GM12873 (cell line): ENCODE measurements at regions not wholly inside any gene's neighbourhood (a gene's known extent, or its start where the extent isn't known, plus 50 kb on each side); places are given as distances from the start of the nearest gene placed in this dataset.

Experiments
- CTCF ChIP-seq: IDR thresholded peaks from 2 replicates; pipeline ENCODE4 v1.5.1; 2012; ENCODE audit warnings: low read depth, mild to moderate bottlenecking, moderate library complexity, low read length, control low read depth; ENCODE audit not compliant: insufficient read depth; ENCODE audit errors: missing control alignments

- no peak for TF ChIP-seq CTCF
These were observed 368.0 kb downstream of the GALR1 start for GRCh38 chr18:77617694-77618093.

GRCh38 chr18:77619525-77619924, 369.9 kb downstream of the GALR1 start:
- no peak for TF ChIP-seq CTCF

GRCh38 chr18:77622009-77622692, 372.5 kb downstream of the GALR1 start:
- no peak for TF ChIP-seq CTCF

DNA sequence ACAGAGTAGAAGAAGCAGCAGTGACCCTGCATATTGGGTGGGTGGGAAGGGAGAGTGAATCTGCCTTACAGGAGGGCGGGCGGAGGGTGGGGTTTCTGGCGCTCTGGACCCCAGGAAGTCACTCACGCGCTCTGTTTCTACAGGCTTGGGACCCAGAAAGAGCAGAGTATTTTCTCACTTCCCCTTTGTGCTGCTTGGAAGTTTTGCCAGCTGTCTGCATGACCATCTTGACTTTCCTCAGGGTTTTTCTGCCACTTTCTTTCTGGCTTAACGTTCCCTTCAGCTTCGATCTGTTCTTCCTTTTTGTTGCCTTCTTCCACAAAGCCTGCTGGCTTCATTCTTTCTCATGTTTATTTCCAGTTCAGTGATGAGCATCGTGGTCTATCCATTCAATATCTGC, 383.1 kb downstream of the GALR1 start:
- TF ChIP-seq CTCF, result no peak

DNA sequence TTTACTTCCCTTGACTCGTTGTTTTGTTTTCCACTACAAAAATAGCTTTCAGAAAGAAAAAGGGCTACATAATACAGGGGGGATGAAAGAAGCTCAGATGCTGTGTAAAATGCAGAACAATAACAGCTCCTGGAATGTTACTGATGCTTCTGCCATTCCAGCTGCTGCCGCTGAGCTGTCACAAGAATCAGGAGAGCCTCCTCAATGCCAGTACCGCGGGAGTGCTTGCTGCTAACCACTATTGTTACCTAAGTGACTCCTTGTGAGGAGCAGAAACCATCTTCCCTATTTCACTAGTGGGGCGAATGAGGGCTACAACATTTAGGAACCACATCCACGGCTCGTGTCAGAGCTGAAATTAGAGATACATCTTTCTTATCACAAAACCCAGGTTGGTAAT, 384.8 kb downstream of the GALR1 start:
- TF ChIP-seq CTCF, result no peak

DNA sequence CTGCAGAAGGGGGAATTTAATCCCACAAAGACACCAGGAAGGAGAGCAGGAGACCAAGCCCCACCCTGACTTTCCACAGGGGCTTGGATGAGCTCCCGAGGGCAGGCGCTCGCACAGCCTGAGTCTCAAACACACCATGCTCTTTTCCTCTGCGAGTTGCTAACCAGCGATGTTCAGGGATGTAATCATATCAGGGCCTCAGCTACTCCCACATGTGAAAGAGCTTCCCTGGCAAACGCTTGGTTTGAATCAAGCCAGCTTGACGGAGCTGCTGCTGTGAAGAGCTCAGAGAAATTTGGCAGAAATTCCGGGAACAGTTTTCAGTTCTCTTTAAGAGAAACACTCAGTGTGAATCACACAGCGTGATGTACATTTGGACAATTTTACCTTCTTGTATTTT, 385.8 kb downstream of the GALR1 start:
- TF ChIP-seq CTCF, result no peak

DNA sequence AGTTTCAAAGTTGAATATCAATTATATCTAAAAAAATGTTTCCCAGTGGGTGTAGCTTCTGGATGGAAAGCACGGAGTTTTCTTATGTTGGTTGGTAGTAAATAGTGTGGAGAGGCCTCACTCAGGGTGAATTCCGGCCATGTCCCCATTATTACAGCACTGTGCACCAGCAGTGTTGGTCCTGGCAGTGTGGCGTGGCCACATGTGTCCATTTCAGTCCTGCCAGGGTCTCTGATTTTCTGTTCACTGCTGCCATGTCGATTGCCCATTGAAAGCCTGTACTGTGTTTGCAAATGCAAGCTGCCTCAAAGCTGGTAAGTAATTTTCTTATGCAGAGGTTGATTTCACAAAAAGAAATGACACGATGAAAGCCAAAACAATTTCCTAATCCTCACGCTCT, 386.2 kb downstream of the GALR1 start:
- TF ChIP-seq CTCF, result no peak
